Testis (tissue), 2 donors: ENCODE measurements at regions not wholly inside any gene's neighbourhood (a gene's known extent, or its start where the extent isn't known, plus 50 kb on each side); places are given as distances from the start of the nearest gene placed in this dataset.

Experiments used
- CTCF ChIP-seq, 3 experiments: fragments of 450-650 bp in 2 of 3; fragments of 200-600 bp in 1 of 3; sonication (generic) in 1 of 3; IDR thresholded peaks; one replicate each; pipeline ENCODE4 v1.5.1; 2016 to 2019; ENCODE audit warnings: antibody characterized with exemption in 3 of 3, mild to moderate bottlenecking in 2 of 3, moderate library complexity in 1 of 3
- POLR2A ChIP-seq: fragments of 450-650 bp; IDR thresholded peaks from one replicate; pipeline ENCODE4 v1.6.1; 2017; ENCODE audit warnings: antibody characterized with exemption, mild to moderate bottlenecking, moderate library complexity

GRCh38 chr7:21167942-21168341 lies 259.9 kb upstream of the SP4 start:
- TF ChIP-seq POLR2A (no peak), CTCF (IDR thresholded peaks at IDR 0.05) (no peak)
